Inferior parietal cortex (tissue), 1 donor: ENCODE measurements at regions not wholly inside any gene's neighbourhood (a gene's known extent, or its start where the extent isn't known, plus 50 kb on each side); places are given as distances from the start of the nearest gene placed in this dataset.
"Not testable (repeated sequence)": the region's sequence is repeated elsewhere in the genome, so short reads cannot be mapped to it uniquely, and the experiment has no call there.

Experiments used
- DNase-seq: peaks from one replicate; pipeline ENCODE4 v3.0.0-alpha.2; 2016; ENCODE audit errors: extremely low spot score

DNA sequence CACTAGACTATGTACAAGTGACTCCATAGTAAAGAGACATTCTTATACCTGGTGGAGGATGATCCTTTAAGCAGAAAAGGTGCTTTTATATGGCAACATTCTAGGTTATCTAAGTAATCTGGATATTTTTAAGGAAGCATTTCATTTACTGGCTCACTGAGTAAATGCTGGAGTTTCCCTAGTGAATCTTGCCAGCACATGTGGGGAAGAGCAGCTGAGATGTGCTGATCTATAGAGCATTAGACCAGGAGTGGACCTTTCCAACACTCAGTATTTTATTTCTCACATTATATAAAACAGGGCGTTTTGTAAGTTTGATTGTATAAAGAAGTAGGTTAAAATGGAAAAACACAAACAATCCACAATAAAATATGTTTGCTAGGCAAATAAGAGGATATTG lies 478.5 kb downstream of the ATP23 start:
- no peak for DNase-seq

DNA sequence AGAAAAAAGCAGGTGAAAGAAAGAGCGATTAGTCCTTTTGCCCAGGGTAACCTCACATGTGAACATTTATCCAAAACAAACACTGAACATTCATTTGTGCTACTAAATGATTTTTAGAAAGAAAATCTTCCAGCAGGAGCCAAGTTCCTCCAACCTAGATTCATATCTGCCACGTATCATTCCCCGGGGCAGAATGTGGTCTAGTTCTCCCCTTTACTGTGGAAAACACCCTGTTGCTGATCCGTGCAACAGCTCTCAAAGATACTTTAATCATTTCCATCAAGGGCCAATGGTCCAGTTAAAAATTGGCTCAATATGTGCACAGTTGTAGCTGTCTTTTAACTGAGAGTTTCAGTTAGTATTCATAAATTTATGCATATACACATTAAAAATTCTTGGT lies 479.1 kb downstream of the ATP23 start:
- no peak for DNase-seq

DNA sequence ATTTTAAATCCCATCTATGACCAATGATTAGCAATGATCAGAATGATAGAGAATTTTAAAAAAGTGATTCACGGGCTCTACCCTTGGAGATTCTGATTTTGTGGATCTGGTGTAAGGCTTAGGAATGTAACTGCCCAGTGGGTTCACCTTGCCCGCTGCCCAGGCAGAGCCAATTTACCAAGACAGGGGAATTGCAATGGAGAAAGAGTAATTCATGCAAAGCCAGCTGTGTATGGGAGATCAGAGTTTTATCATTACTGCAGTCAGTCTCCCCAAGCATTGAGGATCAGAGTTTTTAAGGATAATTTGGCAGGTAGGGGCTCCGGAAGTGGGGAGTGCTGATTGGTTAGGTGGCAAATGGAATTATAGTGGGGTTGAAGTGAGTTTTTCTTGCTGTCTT lies 480.6 kb downstream of the ATP23 start:
- no peak for DNase-seq

DNA sequence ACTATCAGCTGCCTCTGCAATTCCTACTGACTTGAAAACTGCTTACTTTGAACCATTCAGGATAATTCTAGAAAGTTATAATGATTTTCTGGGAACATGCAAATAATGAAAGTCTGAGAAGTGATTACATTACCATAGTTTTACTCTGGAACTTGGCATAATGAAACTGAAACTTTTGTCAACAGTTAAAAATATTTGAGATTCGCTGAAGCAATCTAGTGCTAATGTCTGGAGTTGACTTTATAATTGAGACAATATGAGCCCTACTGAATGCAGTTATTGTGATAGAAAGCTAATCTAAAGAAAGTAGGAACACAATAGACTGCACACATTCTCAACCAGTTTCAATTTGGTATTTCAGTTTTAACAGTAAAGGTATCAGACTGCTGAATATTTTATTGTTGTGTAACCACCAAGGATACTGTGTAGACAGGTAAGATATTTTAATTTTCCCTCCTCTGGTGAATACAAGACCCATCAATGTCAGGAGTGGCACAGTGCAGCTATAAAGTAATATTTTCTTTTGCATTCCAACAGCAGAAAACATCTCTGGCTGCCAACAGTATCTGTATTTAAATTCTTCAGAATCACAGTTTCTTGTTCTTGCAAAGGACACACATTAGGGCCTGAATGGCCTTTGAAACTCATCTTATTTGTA lies 483.5 kb downstream of the ATP23 start:
- DNase-seq = no peak

DNA sequence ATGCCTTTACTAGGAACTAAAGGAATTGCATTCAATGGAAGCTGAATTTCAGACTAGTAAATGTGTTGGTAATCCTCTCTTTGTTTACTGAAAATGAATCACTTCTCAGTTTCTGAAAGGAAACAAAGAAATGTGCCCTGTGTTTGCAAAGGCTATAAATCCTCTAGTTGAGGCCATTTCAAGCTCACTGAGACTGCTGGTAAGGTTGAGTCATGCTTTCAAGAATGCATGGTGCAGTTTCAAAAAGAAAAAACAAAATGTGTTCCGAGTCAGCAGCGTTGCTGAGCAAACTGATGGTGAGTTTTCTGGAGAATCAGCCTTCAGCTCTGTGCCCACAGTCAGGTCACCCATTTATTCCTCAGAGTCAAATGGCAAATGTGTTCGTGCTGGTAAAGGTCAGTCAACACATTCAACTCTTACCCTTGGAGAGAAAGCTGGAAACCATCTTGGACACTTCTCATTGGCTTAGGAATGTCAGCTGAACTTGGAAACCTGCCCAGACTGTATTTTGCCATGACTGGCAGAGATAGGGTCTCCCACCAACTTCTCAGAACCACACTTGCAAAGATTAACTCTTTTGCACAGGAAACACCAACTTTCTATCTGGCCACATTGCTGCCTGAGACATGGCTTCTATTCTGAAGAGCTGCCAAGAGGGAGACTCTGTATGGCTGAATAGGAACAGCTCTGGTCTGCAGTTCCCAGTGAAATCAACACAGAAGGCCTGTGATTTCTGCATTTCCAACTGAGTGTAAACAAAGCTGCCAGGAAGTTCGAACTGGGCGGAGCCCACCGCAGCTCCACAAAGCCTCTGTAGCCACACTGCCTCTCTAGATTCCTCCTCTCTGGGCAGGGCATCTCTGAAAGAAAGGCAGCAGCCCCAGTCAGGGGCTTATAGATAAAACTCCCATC lies 484.4 kb downstream of the ATP23 start:
- DNase-seq = no peak

DNA sequence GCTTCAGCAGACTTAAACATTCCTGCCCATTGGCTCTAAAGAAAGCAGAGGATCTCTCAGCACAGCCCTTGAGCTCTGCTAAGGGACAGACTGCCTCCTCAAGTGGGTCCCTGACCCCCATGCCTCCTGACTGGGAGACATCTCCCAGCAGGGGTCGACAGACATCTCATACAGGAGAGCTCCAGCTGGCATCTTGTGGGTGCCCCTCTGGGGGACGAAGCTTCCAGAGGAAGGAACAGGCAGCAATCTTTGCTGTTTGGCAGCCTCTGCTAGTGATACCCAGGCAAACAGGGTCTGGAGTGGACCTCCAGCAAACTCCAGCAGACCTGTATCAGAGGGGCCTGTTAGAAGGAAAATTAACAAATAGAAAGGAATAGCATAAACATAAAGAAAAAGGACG lies 485.1 kb downstream of the ATP23 start:
- DNase-seq = not testable (repeated sequence)

DNA sequence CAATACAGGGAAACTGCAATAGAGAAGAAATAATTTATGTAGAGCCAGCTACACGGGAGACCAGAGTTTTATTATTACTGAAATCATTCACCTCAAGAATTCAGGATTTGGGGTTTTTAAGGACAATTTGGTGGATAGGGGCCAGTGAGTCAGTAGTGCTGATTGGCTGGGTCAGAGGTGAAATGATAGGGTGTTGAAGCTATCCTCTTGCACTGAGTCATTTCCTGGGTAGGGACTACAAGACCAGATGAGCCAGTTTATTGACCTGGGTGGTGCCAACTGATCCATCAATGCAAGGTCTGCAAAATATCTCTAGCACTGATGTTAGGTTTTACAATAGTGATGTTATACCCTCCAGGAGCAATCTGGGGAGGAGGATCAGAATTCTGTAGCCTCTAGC lies 486.3 kb downstream of the LRIG3 start:
- no peak for DNase-seq

DNA sequence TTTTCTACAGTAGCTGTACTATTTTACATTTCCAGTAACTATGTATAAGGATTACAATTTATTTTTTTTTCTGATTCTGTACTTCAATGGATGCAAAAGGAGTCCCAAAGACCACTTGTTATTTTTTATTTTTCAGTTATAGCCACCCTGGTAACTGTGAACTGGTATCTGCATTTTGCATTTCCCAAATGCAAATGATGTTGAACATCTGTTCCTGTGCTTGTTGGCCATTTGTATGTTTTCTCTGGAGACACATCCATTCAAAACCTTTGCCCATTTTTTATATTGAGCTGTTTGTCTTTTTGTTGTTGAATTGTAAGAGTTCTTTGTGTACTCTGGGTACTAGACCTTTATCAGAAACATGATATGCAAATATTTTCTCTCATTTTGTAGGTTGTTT lies 485.6 kb downstream of the LRIG3 start:
- no peak for DNase-seq

DNA sequence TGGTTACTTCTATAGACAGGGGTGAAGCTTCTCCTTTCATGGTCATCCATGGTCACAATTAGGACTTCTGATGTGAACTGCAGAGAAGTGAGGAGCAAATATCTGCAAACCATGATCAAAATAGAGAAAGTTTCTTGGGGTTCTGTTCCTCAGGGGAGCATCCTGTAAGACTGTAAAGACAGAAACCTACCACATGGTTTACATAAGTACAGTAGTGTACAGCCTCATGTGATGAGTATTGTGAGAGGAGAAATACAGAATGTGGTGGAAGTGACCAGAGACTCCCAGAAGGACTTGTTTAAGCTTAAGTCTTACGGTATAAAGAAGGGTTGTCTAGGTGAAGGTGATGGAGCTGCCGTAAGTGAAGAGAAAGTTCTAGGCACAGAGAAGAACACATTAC lies 484.7 kb downstream of the LRIG3 start:
- DNase-seq = no peak

DNA sequence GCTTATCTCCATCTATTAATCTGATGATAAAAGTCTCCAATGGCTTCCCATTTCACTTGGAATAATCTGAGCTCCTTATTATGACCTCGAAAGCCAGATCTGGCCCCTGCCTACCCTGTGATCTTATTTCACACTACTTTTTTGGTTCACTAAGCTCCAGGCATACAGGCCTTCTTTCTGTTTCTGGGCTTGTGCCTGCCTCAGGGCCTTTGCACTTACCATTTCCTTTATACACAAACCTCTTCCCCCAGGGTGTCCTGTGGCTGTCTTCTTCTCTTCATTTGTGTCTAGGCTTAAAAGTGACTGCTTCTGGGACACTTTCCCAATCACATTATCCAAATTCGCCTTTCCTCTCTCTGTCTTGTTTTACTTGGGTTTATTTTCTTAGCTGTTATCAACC lies 478.8 kb downstream of the LRIG3 start:
- no peak for DNase-seq

DNA sequence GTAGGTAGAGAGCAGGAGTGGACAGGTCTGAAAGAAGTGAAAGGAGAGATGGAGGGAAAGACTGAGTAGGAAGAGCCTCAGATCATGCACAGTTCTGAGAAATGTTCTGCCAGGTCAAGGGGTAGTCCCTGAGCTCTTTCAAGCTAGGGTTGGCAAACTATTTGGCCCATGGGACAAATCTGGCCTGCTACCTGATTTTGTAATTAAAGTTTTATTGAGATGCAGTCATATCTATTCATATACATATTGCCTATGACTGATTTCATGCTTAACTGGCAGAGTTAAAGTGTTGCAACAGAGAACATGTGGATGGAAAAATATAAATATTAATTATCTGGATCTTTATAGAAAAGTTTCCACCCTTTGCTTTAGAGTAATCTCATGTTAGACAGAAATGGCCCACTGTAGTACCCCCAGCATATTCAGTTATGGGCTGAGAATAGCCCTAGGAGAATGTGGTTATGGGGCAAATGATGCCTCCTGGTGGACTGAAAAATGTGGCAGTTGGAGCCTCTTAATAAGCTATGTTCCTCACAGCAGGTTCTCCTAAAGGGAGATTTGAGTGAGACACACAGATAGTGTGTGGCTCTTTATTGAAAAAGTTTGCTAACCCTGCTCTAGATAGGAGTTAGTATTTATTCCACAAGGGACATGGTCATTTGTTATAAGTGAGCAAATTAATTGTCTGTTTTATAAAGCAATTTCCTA lies 476.9 kb downstream of the LRIG3 start:
- no peak for DNase-seq

DNA sequence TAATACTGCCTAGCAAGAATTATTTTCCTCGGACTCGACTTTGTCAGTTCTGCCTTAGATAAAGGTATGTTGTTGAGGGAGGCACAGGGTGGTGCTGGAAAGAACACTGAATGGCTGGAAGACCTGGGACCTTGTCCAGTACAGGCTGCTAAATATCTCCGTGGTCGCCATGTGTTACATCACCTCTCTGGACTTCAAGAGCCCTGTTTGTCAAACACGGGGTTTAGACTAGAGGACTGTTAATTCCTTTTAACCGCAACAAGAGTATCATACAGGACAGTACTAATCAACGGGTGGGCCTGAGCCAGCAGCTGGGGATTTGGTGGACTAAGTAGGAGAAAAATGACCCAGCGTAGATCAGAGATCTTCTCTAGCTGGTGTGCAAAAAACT lies 476.3 kb downstream of the LRIG3 start:
- no peak for DNase-seq

DNA sequence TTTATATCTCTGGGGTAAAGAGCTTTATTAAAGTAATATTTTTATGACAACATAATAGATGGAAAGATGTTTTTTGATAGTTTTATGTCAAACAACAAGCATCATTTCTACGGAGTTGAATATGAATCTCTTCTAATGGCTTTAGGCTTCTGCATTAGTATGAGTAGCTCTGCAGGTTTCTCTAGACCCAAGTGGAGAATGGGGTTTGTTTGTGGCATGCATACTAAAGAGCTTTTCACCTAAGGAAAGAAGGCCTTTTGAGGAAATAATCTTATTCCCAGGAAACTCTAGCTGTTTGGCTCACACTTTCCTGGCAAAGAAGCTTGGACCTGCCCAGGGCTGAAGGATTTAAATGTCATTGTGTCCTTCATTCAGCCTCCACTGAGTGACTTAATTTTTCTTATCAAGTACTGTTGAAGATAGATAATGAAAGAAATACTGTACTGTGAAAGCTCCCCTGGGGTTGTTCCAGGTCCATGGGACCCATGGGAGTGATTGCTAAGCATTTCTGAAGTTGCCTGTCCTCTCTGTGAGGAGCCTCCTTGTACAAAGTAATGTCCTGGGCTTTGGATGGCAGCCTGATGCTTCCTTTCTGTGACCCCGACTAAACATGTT lies 469.3 kb downstream of the LRIG3 start:
- DNase-seq = no peak

DNA sequence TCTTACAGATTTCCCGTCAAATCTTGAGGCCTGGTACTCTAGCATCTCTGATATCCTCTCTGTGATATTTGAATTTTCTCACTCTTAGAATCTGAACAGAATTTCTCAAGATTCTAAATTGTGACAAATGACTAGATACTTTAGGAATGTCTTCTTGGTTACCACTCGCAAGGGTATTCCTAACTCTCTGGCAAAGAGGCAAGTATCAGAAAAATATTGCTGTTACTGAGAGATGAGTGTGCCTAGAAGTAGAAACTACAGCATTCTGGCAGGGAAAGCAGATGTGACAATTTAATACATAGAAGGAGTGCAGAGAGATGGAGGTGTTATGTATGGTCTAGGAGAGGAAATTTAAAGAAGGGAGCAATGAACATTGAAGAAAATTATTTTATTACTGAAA lies 467.8 kb downstream of the LRIG3 start:
- no peak for DNase-seq

DNA sequence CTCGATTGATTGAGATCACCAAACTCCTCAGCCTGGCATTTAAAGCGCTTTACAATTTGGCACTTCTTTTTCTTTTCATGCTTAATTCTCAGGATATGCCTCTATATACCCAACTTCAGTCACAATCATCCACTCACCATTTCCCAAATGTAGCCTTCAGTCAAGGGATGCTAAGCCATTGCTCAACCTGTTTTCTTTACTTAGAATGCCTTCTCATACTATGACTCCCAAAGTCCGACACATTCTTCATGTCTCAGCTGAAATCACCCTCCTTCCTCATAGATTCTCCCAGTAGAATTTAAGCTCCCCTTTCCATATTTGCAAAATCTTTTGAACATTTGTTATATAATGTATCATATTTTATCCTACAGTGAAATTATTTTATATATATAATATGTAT lies 467.0 kb downstream of the LRIG3 start:
- no peak for DNase-seq

DNA sequence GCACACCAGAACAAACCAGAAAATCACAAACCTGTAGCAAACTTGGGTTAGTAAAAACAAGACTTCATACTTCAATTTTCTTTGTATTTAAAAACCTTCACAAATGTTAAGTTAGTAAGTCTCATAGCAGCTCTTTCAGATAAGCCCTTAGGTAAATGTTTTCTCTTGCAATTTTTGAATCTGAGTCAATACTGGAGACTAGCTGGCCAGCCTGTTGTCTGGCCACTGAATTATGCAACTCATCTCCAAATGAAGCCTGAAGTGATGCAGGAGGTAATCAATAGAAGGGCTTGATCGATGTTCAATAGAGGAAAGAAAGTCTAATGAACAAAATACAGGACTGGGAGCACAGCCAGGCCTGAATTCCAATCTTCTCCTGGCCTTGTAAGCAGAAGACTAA lies 465.2 kb downstream of the LRIG3 start:
- DNase-seq = no peak

DNA sequence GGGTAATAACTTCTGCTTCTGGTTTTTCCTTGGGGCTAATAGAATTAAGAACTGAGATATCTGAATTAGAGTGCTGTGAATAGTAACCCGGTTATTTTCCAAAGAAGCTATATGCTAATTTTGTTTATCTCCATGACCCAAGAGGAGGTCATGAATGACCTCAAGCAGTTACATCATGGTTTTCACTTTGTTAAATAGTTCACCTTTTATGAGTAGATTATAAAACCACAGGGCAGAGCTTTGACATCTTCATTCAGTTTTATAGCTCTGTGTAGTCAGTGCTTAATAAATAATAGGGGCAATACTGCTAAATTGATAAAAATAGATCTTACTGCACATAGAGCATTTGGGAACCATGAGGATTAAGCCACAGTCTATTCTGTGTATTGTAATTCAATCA lies 462.2 kb downstream of the LRIG3 start:
- no peak for DNase-seq

DNA sequence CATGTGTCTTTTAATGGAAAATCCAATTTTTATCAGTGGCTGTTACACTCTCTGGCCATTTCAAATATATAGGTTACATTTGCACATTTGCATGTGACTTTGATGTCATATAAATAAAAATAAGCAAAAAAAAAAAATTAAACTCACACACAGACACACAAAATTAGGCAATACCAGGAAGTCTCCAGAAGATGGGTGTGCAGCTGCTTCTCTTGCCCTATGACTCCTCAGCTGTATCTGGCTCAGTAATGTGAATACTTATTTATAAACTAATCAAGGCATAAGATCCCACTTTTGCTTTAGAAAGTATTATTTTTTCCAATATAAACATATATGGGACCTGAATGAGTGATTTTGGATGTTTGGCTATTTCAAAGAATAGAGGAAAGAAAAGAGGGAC lies 461.1 kb downstream of the LRIG3 start:
- no peak for DNase-seq

DNA sequence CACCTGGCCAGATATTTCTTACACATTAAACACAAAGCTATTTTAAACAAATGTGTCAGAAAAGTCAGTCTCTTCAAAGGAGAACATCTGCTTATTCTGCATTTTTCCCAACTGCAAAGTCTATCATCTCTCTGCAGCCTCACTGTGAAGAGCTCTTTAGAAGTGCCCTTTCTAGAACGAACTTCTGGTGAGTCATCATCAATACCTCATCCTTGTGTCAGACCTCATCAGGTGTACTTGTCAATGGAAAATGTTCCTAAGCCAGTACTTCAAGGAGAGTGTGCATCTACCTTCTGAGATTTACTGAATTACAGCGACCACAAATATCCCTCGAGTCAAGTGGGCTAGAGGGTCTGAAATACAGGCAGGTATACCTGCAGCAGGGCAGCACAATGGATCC lies 457.3 kb downstream of the LRIG3 start:
- DNase-seq = no peak

DNA sequence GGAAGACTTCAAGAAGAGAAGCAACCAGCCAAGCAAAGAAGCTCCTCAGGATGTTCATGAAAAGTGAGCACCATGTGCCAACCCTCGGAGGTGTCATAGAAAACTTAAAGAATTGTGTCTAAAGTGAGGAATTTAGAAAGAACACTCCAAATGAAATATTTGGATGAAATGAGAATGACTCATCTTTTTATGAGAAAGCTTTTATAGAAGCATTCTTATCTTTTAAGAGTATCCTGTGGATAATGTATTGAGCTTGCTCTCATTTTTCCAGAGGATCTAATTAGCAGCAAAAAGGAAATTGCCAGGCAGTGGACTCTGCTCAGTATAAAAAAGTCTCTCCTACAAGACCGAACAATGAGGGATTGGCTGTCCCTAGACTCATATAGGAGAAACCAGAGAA lies 454.9 kb downstream of the LRIG3 start:
- peak; percentile 43 for DNase-seq

DNA sequence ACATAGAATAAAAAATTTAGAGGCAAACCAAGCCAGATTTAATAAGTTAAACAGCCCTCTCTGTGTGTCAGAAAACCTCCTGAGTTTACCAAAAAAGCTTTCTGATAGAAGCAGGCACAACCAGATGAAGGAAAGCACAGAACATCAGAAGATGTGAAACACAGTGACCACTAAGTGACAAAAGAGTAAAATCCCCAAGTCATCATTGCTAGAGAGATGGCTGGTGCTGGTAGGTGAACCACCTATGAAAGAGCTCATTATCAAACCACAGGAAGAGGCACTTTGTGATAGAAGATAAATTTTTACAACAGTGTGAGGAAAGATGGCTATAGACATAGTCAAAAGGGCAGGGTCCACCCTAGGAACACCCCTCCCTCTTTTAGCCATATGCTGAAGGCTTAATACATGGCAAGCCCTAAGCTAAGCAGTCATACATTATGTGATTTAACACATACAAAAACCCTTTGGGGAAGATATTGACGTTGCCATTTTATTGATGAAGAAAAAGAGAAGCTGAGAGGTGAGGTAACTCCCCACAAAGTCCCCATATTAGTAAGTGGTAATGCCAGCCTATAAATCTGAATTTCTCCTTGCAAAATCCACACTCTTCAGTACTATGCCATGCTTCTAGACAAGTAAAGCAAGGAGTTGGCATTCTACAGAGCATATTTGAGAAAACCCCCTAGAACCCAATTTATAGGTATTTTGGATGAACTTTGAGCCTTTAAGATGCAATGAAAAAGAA lies 449.9 kb downstream of the LRIG3 start:
- DNase-seq = no peak

DNA sequence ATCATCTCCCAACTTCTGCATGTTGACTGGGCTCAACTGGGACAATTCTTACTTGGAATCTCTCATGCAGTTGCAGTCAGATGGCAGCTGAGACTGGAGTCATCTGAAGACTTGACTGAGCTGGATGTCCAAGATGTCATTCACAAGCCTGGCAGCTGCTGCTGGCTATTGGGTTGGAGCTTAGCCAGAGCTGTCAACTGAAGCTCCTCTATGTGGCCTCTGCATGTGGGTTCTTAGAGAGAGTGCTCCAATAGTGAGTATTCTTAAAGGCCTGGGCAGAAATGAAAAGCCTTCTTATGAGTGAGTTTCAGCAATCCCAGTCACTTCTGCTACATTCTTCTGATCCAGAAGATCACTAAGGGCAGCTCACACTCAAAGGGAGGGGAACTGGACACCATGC lies 440.9 kb downstream of the LRIG3 start:
- no peak for DNase-seq
